GM12864 (cell line): ENCODE measurements at regions not wholly inside any gene's neighbourhood (a gene's known extent, or its start where the extent isn't known, plus 50 kb on each side); places are given as distances from the start of the nearest gene placed in this dataset.

Experiments
- DNase-seq: peaks from one replicate; pipeline ENCODE4 v3.0.0-alpha.2; 2011; ENCODE audit warnings: low read depth
- H3K4me3 ChIP-seq: 2 replicates; pipeline ENCODE4 v1.5.1; 2011; ENCODE audit warnings: mild to moderate bottlenecking, low read depth, low read length, control low read depth
- TF ChIP-seq, protein P1 (sequence below): IDR thresholded peaks from 2 replicates; pipeline ENCODE4 v1.5.1; 2011; ENCODE audit warnings: low read depth, mild to moderate bottlenecking, moderate library complexity, low read length, control low read depth, inconsistent platforms; ENCODE audit errors: missing control alignments

GRCh38 chr9:129267141-129267540, 89.1 kb upstream of the IER5L start:
- H3K4me3 ChIP-seq = no peak overlapping the region
- TF ChIP-seq, protein P1, sequence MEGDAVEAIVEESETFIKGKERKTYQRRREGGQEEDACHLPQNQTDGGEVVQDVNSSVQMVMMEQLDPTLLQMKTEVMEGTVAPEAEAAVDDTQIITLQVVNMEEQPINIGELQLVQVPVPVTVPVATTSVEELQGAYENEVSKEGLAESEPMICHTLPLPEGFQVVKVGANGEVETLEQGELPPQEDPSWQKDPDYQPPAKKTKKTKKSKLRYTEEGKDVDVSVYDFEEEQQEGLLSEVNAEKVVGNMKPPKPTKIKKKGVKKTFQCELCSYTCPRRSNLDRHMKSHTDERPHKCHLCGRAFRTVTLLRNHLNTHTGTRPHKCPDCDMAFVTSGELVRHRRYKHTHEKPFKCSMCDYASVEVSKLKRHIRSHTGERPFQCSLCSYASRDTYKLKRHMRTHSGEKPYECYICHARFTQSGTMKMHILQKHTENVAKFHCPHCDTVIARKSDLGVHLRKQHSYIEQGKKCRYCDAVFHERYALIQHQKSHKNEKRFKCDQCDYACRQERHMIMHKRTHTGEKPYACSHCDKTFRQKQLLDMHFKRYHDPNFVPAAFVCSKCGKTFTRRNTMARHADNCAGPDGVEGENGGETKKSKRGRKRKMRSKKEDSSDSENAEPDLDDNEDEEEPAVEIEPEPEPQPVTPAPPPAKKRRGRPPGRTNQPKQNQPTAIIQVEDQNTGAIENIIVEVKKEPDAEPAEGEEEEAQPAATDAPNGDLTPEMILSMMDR = no peak

DNA sequence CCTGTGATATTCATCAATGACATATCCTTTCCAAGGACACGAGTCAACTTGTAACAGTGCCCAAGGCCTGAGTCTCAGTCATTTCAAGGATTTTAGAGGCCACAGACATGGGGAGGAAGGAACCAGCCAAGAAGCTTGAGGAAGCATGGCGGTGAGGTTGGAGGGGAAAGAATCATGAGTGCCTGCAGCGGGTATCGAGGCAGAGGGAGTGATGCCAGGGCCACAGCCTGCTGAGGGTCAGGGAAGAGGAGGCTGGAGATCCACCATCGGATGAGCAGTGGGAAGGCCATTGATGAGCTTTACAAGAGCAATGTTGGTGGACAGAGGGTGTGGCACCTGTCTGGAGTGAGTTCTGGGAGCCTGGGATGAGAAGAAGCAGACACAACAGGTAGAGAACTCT, 88.5 kb upstream of the IER5L start:
- H3K4me3 ChIP-seq = no peak overlapping the region
- TF ChIP-seq, protein P1 = no peak
- no peak for DNase-seq

More at GRCh38 chr9:129267141-129267540, 89.1 kb upstream of the IER5L start:
- no peak for DNase-seq

GRCh38 chr9:129264388-129264787, 86.3 kb upstream of the IER5L start:
- TF ChIP-seq, protein P1 = no peak
- no peak for DNase-seq
- H3K4me3 ChIP-seq = no peak overlapping the region

- H3K4me3 ChIP-seq = no peak overlapping the region
- no peak for DNase-seq
- TF ChIP-seq, protein P1 = no peak
Observed at GRCh38 chr9:129263836-129264235, 85.8 kb upstream of the IER5L start.

DNA sequence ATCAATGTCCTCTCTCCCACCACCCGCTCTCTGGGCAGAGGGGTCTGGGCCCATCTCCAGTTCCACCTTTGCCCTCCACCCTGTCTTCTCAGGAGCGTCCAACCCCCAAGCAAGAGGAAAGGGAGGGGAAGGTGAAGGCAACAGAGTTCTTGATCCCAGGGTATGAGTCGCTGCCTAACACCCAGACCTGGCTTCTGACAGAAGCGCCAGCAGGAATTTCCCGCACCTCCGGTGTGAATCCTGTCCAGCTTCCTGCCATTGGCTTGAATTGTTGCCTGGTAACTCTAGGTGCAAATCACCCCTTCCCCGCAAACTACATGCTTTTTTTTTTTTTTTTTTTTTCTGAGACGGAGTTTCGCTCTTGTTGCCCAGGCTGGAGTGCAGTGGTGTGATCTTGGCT, 84.2 kb upstream of the IER5L start:
- DNase-seq = no peak
- TF ChIP-seq, protein P1 = no peak

DNA sequence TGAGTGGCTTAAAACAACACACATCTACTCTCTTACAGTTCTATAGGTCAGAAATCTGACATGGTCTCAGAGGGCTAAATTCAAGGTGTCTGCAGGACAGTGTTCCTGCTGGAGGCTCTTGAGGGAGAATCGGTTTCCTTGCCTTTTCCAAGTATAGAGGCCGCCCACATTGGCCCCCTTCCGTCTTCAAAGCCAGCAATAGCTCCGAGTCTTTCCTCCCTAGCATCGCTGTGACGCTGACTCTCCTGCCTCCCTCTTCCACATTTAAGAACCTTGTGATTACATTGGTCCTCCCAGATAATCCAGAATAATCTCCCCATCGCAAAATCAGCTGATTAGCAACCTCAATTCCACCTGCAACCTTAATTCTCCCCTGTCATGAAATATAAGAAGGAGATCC, 81.3 kb upstream of the IER5L start:
- no peak overlapping the region for H3K4me3 ChIP-seq
- TF ChIP-seq, protein P1 = no peak
- DNase-seq = no peak

More for the DNA sequence above, 84.2 kb upstream of the IER5L start:
- no peak overlapping the region for H3K4me3 ChIP-seq

DNA sequence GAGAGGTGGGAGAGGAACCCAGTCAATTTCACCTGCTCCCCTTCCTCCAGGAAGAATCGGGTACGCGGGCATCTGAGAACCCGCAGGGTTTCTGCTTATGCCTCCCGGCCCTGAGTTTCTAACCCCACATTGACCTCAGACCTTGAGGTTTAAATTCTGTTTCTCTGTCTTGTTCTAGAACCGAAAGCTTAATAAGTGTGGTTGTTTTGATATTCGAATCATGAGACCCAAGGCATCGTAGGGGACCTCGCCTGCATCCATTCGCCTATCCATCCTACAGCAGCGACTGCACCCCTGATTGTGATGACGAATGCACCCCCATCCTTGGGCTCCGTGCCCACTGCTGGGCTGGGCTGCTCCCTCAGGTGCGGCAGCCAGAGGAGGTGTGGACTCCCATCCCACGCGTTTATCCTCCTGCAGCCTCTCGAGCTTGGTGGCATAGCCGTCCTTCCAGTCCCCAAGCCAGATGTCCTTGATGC, 80.8 kb upstream of the IER5L start:
- TF ChIP-seq, protein P1 = no peak
- no peak for DNase-seq
- no peak overlapping the region for H3K4me3 ChIP-seq
